Dendritic cell treated with granulocyte-macrophage colony-stimulating factor and Interleukin-4, amounts not matched to agents 40 ng/mL and 50 ng/mL, for 4 days (primary cell): ENCODE measurements at regions not wholly inside any gene's neighbourhood (a gene's known extent, or its start where the extent isn't known, plus 50 kb on each side); places are given as distances from the start of the nearest gene placed in this dataset.

Experiments used
- H3K27ac Mint-ChIP-seq: one replicate; pipeline ENCODE4 v1.8.0; 2022; ENCODE audit warnings: mild to moderate bottlenecking, mixed read lengths
- H3K27me3 Mint-ChIP-seq: one replicate; pipeline ENCODE4 v1.8.0; 2022; ENCODE audit warnings: mild to moderate bottlenecking, mixed read lengths
- H3K36me3 Mint-ChIP-seq: one replicate; pipeline ENCODE4 v1.8.0; 2022; ENCODE audit warnings: low read depth, mixed read lengths
- H3K4me1 Mint-ChIP-seq: one replicate; pipeline ENCODE4 v1.8.0; 2022; ENCODE audit warnings: low read depth, mixed read lengths
- H3K4me3 Mint-ChIP-seq: one replicate; pipeline ENCODE4 v1.8.0; 2022; ENCODE audit warnings: mild to moderate bottlenecking, moderate library complexity, mixed read lengths
- H3K9me3 Mint-ChIP-seq: one replicate; pipeline ENCODE4 v1.8.0; 2022; ENCODE audit warnings: mixed read lengths
- intact Hi-C: fragments of 100-400 bp; cut with micrococcal nuclease; formaldehyde crosslinking; loops from one replicate; pipeline ENCODE4 v1.15.0; 2022

DNA sequence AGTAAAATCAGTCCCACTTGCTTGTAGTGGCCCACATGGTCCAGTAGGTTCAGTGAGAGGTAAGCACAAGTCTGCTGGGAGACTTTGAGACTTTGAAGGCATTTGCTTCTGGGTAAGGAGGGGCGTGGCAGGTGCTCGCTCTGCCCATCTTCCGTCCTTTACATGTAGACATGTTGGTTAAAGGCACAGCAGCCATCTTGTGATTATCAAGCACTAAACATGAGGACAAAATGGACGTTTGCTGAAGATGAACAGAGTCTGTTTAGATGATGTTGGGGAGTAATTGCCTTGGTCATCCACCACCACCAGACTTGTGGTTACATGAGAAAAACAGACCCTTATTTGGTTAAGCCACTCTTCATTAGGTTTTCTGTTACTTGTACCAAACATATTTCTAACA, 252.8 kb upstream of the PARD3B start:
- Mint-ChIP-seq H3K4me3 (no peak overlapping the region), H3K27ac (no peak overlapping the region), H3K36me3 (no peaks in the 10 kb centered on the region), H3K4me1 (no peaks in the 10 kb centered on the region), H3K27me3 (no peaks in the 10 kb centered on the region), H3K9me3 (no peaks in the 10 kb centered on the region)
- intact Hi-C loops: no loop called here

- Mint-ChIP-seq H3K36me3 (no peaks in the 10 kb centered on the region), H3K4me1 (no peaks in the 10 kb centered on the region), H3K4me3 (no peak overlapping the region), H3K27me3 (no peaks in the 10 kb centered on the region), H3K9me3 (no peaks in the 10 kb centered on the region), H3K27ac (no peak overlapping the region)
- intact Hi-C loops: no loop called here
Observed at GRCh38 chr2:204293884-204294747, 251.2 kb upstream of the PARD3B start.

DNA sequence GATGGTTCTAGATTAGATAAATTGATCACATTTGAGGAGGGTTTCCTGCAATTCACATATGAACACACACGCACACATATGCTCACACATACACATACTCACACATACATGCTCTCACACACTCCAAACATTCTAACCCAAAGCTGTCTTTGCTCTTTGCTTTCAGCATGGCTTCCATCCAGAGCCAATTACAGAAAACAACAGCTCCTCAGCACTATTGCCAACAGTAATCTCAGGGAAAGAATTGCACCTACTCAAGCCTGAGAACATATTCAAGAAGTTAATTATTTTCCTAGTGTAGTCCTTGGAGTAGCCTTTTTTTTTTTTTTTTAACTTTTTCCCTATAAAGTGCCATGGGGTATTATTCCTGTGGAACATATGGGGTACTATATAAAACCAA, 246.9 kb upstream of the PARD3B start:
- intact Hi-C loops: no loop called here
- H3K36me3 Mint-ChIP-seq: no peaks in the 10 kb centered on the region
- no peak overlapping the region for H3K4me3 Mint-ChIP-seq
- H3K27me3 Mint-ChIP-seq: no peaks in the 10 kb centered on the region
- no peak overlapping the region for H3K27ac Mint-ChIP-seq
- H3K4me1 Mint-ChIP-seq: no peaks in the 10 kb centered on the region
- H3K9me3 Mint-ChIP-seq: no peaks in the 10 kb centered on the region

DNA sequence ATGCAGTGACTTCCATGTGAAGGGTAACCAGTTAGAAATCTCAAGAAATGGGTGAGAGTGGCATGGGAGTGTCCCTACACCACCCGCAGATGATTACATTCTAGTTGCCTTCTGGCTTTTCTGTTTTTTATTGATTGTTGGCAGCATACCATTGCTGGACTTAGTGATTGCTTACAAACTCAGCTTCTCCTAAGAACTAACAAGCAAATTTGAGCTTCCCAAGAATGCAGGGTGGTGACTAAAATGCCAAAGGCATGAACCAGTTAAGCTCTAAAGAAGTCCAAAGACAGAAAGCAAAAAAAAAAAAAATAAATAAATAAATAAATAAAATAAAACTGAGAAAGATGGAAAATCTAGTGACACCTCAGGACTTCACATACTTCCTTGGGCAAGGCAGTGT, 245.5 kb upstream of the PARD3B start:
- H3K27ac Mint-ChIP-seq: no peak overlapping the region
- H3K4me3 Mint-ChIP-seq: no peak overlapping the region
- no peaks in the 10 kb centered on the region for H3K9me3 Mint-ChIP-seq
- no peaks in the 10 kb centered on the region for H3K4me1 Mint-ChIP-seq
- H3K27me3 Mint-ChIP-seq: no peaks in the 10 kb centered on the region
- intact Hi-C loops: no loop called here
- H3K36me3 Mint-ChIP-seq: no peaks in the 10 kb centered on the region

DNA sequence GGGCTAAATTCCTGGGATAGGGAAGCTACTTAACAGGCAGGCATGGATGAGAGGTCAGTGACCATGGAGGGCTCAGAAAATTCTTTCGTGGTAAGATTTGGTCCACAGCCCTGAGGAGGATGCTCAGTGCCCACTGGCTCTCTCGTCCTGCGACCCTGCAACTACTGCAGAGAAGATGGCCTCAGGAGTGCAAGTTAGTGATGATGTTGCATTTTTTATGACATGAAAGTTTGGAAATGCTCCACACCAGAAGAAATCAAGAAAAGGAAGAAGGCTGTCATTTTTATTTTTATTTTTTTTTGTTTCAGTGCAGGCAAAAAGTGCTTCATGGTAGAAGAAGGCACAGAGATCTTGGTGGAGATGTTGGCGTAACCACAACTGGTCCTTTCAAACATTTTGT, 238.6 kb upstream of the PARD3B start:
- Mint-ChIP-seq H3K36me3 (no peaks in the 10 kb centered on the region), H3K9me3 (no peaks in the 10 kb centered on the region), H3K27me3 (no peaks in the 10 kb centered on the region)

GRCh38 chr2:204312105-204312504, 233.2 kb upstream of the PARD3B start:
- H3K36me3 Mint-ChIP-seq: no peaks in the 10 kb centered on the region
- peaks cover 1% of the 10 kb centered on the region for H3K27me3 Mint-ChIP-seq
- H3K9me3 Mint-ChIP-seq: no peaks in the 10 kb centered on the region
- H3K27ac Mint-ChIP-seq: no peak overlapping the region
- H3K4me3 Mint-ChIP-seq: no peak overlapping the region
- intact Hi-C loops: no loop called here
- H3K4me1 Mint-ChIP-seq: no peaks in the 10 kb centered on the region

More for the DNA sequence above, 238.6 kb upstream of the PARD3B start:
- no peak overlapping the region for H3K27ac Mint-ChIP-seq
- H3K4me3 Mint-ChIP-seq: no peak overlapping the region
- H3K4me1 Mint-ChIP-seq: no peaks in the 10 kb centered on the region
- intact Hi-C loops: no loop called here

GRCh38 chr2:204313256-204313655, 232.0 kb upstream of the PARD3B start:
- Mint-ChIP-seq H3K4me3 (no peak overlapping the region), H3K9me3 (no peaks in the 10 kb centered on the region)

GRCh38 chr2:204315236-204315662, 230.0 kb upstream of the PARD3B start:
- no peaks in the 10 kb centered on the region for H3K4me1 Mint-ChIP-seq
- H3K4me3 Mint-ChIP-seq: no peak overlapping the region
- intact Hi-C loops: no loop called here
- peaks cover 1% of the 10 kb centered on the region for H3K27me3 Mint-ChIP-seq
- no peak overlapping the region for H3K27ac Mint-ChIP-seq
- no peaks in the 10 kb centered on the region for H3K9me3 Mint-ChIP-seq
- H3K36me3 Mint-ChIP-seq: no peaks in the 10 kb centered on the region

More at GRCh38 chr2:204313256-204313655, 232.0 kb upstream of the PARD3B start:
- Mint-ChIP-seq H3K4me1 (no peaks in the 10 kb centered on the region), H3K27me3 (peaks cover 1% of the 10 kb centered on the region), H3K36me3 (no peaks in the 10 kb centered on the region), H3K27ac (no peak overlapping the region)
- intact Hi-C loops: loop anchor here (1.0 kb wide), 1 partner anchor 29 kb away; no protein-coding TSS in a partner anchor

GRCh38 chr2:204317640-204318039, 227.6 kb upstream of the PARD3B start:
- no peak overlapping the region for H3K4me3 Mint-ChIP-seq

DNA sequence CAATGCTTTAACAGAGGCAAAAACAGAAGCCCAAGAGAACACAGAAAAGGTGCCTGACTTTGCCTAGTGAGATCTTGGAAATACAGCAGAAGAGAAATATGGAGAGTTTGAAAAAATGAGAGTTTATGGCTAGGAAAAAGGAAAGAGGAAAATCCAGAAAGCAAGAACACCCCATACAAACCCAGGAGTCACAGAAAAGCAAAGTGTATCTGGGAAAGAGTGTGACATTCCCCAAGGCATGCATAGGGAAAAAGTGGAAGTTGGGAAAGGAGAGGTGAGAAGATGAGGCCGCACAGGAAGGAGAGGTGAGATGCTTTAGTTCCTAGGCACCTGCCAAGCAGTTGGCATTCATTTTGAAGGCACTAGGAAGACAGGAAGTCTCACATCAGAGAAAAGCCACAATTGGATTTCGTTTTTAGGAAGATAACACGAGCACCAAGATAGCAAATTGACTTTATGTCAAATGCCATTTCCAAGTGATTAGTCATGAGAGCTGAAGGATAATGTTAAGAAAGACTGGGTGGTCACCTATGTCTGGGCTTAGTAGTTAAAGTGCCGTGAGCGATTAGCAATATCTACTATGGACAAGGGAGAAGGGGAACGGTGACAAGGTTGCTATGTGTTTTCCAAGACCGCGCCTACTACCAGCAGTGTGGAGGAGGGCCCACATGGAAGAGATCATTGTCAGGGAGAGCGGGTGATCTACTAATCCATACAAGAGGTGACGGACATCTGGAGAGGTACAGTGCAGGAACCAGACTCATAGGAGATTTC, 224.1 kb upstream of the PARD3B start:
- intact Hi-C loops: loop anchor here (10.0 kb wide), 2 partner anchors 374 to 1444 kb away; no protein-coding TSS in a partner anchor
- H3K4me3 Mint-ChIP-seq: no peak overlapping the region
- no peaks in the 10 kb centered on the region for H3K9me3 Mint-ChIP-seq
- H3K27me3 Mint-ChIP-seq: peaks cover 2% of the 10 kb centered on the region
- H3K27ac Mint-ChIP-seq: no peak overlapping the region
- H3K36me3 Mint-ChIP-seq: no peaks in the 10 kb centered on the region
- no peaks in the 10 kb centered on the region for H3K4me1 Mint-ChIP-seq

More at GRCh38 chr2:204317640-204318039, 227.6 kb upstream of the PARD3B start:
- no peaks in the 10 kb centered on the region for H3K27me3 Mint-ChIP-seq
- no peaks in the 10 kb centered on the region for H3K4me1 Mint-ChIP-seq
- intact Hi-C loops: no loop called here
- no peaks in the 10 kb centered on the region for H3K36me3 Mint-ChIP-seq
- no peak overlapping the region for H3K27ac Mint-ChIP-seq
- no peaks in the 10 kb centered on the region for H3K9me3 Mint-ChIP-seq

GRCh38 chr2:204321910-204322751, 223.1 kb upstream of the PARD3B start:
- H3K27me3 Mint-ChIP-seq: peaks cover 2% of the 10 kb centered on the region
- no peak overlapping the region for H3K4me3 Mint-ChIP-seq
- H3K4me1 Mint-ChIP-seq: no peaks in the 10 kb centered on the region
- intact Hi-C loops: loop anchor here (10.0 kb wide), 2 partner anchors 373 to 1443 kb away; no protein-coding TSS in a partner anchor
- no peaks in the 10 kb centered on the region for H3K9me3 Mint-ChIP-seq
- H3K36me3 Mint-ChIP-seq: no peaks in the 10 kb centered on the region
- no peak overlapping the region for H3K27ac Mint-ChIP-seq

GRCh38 chr2:204325468-204325867, 219.8 kb upstream of the PARD3B start:
- intact Hi-C loops: loop anchor here (2.0 to 10.0 kb wide), 5 partner anchors 369 to 1622 kb away; no protein-coding TSS in a partner anchor
- Mint-ChIP-seq H3K27me3 (peaks cover 2% of the 10 kb centered on the region), H3K9me3 (no peaks in the 10 kb centered on the region), H3K4me3 (no peak overlapping the region), H3K27ac (no peak overlapping the region), H3K4me1 (no peaks in the 10 kb centered on the region), H3K36me3 (no peaks in the 10 kb centered on the region)

GRCh38 chr2:204328373-204328772, 216.9 kb upstream of the PARD3B start:
- no peak overlapping the region for H3K4me3 Mint-ChIP-seq

More at GRCh38 chr2:204328373-204328772, 216.9 kb upstream of the PARD3B start:
- Mint-ChIP-seq H3K27me3 (peaks cover 2% of the 10 kb centered on the region), H3K36me3 (no peaks in the 10 kb centered on the region), H3K4me1 (no peaks in the 10 kb centered on the region), H3K27ac (no peak overlapping the region), H3K9me3 (no peaks in the 10 kb centered on the region)
- intact Hi-C loops: loop anchor here (5.0 to 10.0 kb wide), 3 partner anchors 366 to 1619 kb away; no protein-coding TSS in a partner anchor
